Caco-2 (cell line): ENCODE measurements at regions not wholly inside any gene's neighbourhood (a gene's known extent, or its start where the extent isn't known, plus 50 kb on each side); places are given as distances from the start of the nearest gene placed in this dataset.

Experiments used
- BruUV-seq: library from RNA; stranded (reverse); fragments of 400-500 nt; replicated peaks from 2 replicates; lab custom pipeline; 2021; lab: Mats Ljungman, UMichigan
- CTCF ChIA-PET: fragments of 300-600 bp; sonication (Branson Sonifier 250); formaldehyde crosslinking; loops from one replicate; lab custom pipeline; 2022; ENCODE audit warnings: antibody characterized with exemption; lab: Charles Lee
- POLR2A ChIA-PET: fragments of 300-600 bp; sonication (Branson Sonifier 250); formaldehyde crosslinking; loops from one replicate; lab custom pipeline; 2022; ENCODE audit warnings: antibody characterized with exemption; lab: Charles Lee
- DNase-seq, 2 experiments: peaks; one replicate each; pipeline versions ENCODE4 v3.0.0 to v3.0.0-alpha.2; 2020 to 2022
- H3K27me3 ChIP-seq: replicated peaks from 2 replicates; pipeline ENCODE4 v1.6.0; 2011; ENCODE audit warnings: low read length; ENCODE audit not compliant: control insufficient read depth, insufficient read depth
- H3K36me3 ChIP-seq: 2 replicates; pipeline ENCODE4 v1.5.1; 2011; ENCODE audit warnings: low read length; ENCODE audit not compliant: control insufficient read depth, insufficient read depth
- H3K4me1 ChIP-seq: fragments of 250-450 bp; sonication (Bioruptor Pico); 2 replicates; pipeline ENCODE4 v1.5.1; 2020; ENCODE audit warnings: mild to moderate bottlenecking
- H3K4me3 ChIP-seq: 2 replicates; pipeline ENCODE4 v1.5.1; 2011; ENCODE audit warnings: low read depth, mild to moderate bottlenecking, control low read depth, low read length
- H3K9me3 ChIP-seq: fragments of 250-450 bp; sonication (Bioruptor Pico); 2 replicates; pipeline ENCODE4 v1.5.1; 2020; ENCODE audit warnings: mild to moderate bottlenecking, moderate library complexity
- H3K27ac Mint-ChIP-seq: one replicate; pipeline ENCODE4 v1.8.0; 2022; ENCODE audit warnings: mixed read lengths; ENCODE audit not compliant: unreplicated experiment
- H3K27me3 Mint-ChIP-seq: one replicate; pipeline ENCODE4 v1.8.0; 2022; ENCODE audit warnings: mixed read lengths; ENCODE audit not compliant: insufficient read depth, unreplicated experiment
- H3K36me3 Mint-ChIP-seq: one replicate; pipeline ENCODE4 v1.8.0; 2022; ENCODE audit warnings: mild to moderate bottlenecking, mixed read lengths; ENCODE audit not compliant: insufficient read depth, unreplicated experiment
- H3K4me1 Mint-ChIP-seq: one replicate; pipeline ENCODE4 v1.8.0; 2022; ENCODE audit warnings: low read depth, mixed read lengths; ENCODE audit not compliant: unreplicated experiment
- H3K4me3 Mint-ChIP-seq: one replicate; pipeline ENCODE4 v1.8.0; 2022; ENCODE audit warnings: mild to moderate bottlenecking, moderate library complexity, mixed read lengths; ENCODE audit not compliant: unreplicated experiment
- H3K9me3 Mint-ChIP-seq: one replicate; pipeline ENCODE4 v1.8.0; 2022; ENCODE audit warnings: mixed read lengths; ENCODE audit not compliant: unreplicated experiment
- CTCF ChIP-seq, 2 experiments: fragments of 200-600 bp in 1 of 2; IDR thresholded peaks; 1 replicate in 1 of 2; 2 replicates in 1 of 2; pipeline versions ENCODE4 v1.5.1 to v1.8.0; 2011 to 2022; ENCODE audit warnings: antibody characterized with exemption in 1 of 2, control low read depth in 1 of 2, inconsistent platforms in 1 of 2, low read depth in 1 of 2, low read length in 1 of 2, mild to moderate bottlenecking in 1 of 2, moderate library complexity in 1 of 2; ENCODE audit not compliant: insufficient read depth in 1 of 2, severe bottlenecking in 1 of 2, unreplicated experiment in 1 of 2
- intact Hi-C: fragments of 100-400 bp; cut with micrococcal nuclease; formaldehyde crosslinking; loops from one replicate; pipeline ENCODE4 v1.10.0; 2022; ENCODE audit not compliant: unreplicated experiment

- H3K27me3 Mint-ChIP-seq: peaks cover 7% of the 10 kb centered on the region
- no peaks in the 10 kb centered on the region for H3K4me1 Mint-ChIP-seq
- no peak for TF ChIP-seq CTCF (IDR thresholded peaks at IDR 0.05; ENCODE audit: insufficient read depth in 1 of 2, low read depth in 1 of 2, low read length in 1 of 2, severe bottlenecking in 1 of 2, unreplicated experiment in 1 of 2)
Observed at GRCh38 chr10:62653254-62653653, 151.3 kb upstream of the ADO start.

DNA sequence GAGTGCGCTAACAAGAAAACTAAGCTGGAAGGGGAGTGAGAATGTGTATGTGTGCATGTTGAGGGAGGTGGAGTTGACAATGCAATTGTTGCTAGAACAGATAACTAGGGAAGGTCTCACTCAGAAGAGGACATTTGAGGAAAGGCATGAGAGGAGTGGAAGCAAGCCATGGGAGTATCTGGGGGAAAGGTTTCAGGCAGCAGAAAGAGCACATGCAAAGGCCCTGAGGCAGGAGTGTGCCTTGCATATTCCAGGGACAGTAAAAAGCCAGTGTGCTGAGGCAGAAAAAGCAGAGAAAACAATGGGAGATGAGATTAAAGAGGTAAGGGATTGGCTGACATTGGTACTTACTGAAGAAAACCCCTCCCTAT is 149.6 kb upstream of the ADO start:
- Mint-ChIP-seq H3K27me3 (peaks cover 7% of the 10 kb centered on the region), H3K36me3 (no peaks in the 10 kb centered on the region), H3K4me3 (no peak overlapping the region), H3K9me3 (no peaks in the 10 kb centered on the region), H3K4me1 (no peaks in the 10 kb centered on the region), H3K27ac (no peak overlapping the region)
- Histone ChIP-seq H3K4me3 (no peak overlapping the region), H3K27me3 (no peaks in the 10 kb centered on the region), H3K36me3 (no peaks in the 10 kb centered on the region), H3K9me3 (no peaks in the 10 kb centered on the region), H3K4me1 (no peaks in the 10 kb centered on the region)
- ChIA-PET CTCF (interaction anchor here (0.7 kb wide), 1 partner anchor 1102 kb away, joined by 3 read pairs; no protein-coding TSS in a partner anchor), POLR2A (no interaction called here)
- BruUV-seq: no TSS peak
- intact Hi-C loops: no loop called here
- TF ChIP-seq CTCF (IDR thresholded peaks at IDR 0.05; ENCODE audit: insufficient read depth in 1 of 2, low read depth in 1 of 2, low read length in 1 of 2, severe bottlenecking in 1 of 2, unreplicated experiment in 1 of 2): no peak
- DNase-seq: no peak

More at GRCh38 chr10:62653254-62653653, 151.3 kb upstream of the ADO start:
- no peak for DNase-seq
- H3K27me3 ChIP-seq: no peaks in the 10 kb centered on the region
- no TSS peak for BruUV-seq
- no peaks in the 10 kb centered on the region for H3K9me3 Mint-ChIP-seq
- POLR2A ChIA-PET: no interaction called here
- no peak overlapping the region for H3K4me3 Mint-ChIP-seq
- CTCF ChIA-PET: no interaction called here
- no peak overlapping the region for H3K27ac Mint-ChIP-seq
- no peak overlapping the region for H3K4me3 ChIP-seq
- H3K9me3 ChIP-seq: no peaks in the 10 kb centered on the region
- H3K36me3 Mint-ChIP-seq: no peaks in the 10 kb centered on the region
- no peaks in the 10 kb centered on the region for H3K4me1 ChIP-seq
- intact Hi-C loops: no loop called here
- H3K36me3 ChIP-seq: no peaks in the 10 kb centered on the region

GRCh38 chr10:62655337-62655994 is 149.1 kb upstream of the ADO start:
- no TSS peak for BruUV-seq
- Mint-ChIP-seq H3K4me1 (no peaks in the 10 kb centered on the region), H3K9me3 (no peaks in the 10 kb centered on the region), H3K27ac (no peak overlapping the region), H3K4me3 (no peak overlapping the region), H3K27me3 (peaks cover 7% of the 10 kb centered on the region), H3K36me3 (no peaks in the 10 kb centered on the region)
- Histone ChIP-seq H3K9me3 (no peaks in the 10 kb centered on the region), H3K4me1 (no peaks in the 10 kb centered on the region), H3K27me3 (no peaks in the 10 kb centered on the region), H3K36me3 (no peaks in the 10 kb centered on the region), H3K4me3 (no peak overlapping the region)
- DNase-seq: no peak
- no peak for TF ChIP-seq CTCF (IDR thresholded peaks at IDR 0.05; ENCODE audit: insufficient read depth in 1 of 2, low read depth in 1 of 2, low read length in 1 of 2, severe bottlenecking in 1 of 2, unreplicated experiment in 1 of 2)
- intact Hi-C loops: no loop called here
- POLR2A ChIA-PET: no interaction called here
- CTCF ChIA-PET: interaction anchor here (0.7 kb wide), 1 partner anchor 1102 kb away, joined by 3 read pairs; no protein-coding TSS in a partner anchor
